ENCODE measurements at regions not wholly inside any gene's neighbourhood (a gene's known extent, or its start where the extent isn't known, plus 50 kb on each side); places are given as distances from the start of the nearest gene placed in this dataset.

DNA sequence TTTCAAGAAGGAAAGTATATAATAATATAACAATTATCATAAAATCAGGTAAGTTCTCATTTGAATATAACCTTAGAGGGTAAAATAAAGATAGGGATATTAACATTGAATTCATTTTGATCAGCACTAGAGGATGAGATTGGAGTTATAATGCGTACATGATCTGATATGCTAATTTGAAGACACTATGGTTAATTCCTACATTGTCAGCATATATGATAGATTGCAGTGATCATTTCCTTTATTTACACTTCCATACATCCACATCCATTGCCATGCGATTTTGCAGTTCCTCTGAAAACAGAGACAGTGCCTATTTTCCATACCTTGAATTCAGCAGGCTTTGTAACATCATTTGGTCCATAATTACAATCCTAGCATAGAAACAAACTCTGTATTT is 519.2 kb downstream of the CCDC85A start (continued):
- TF ChIP-seq SRF (IDR thresholded peaks at IDR 0.05; ENCODE audit: low read depth, low read length), result no peak

DNA sequence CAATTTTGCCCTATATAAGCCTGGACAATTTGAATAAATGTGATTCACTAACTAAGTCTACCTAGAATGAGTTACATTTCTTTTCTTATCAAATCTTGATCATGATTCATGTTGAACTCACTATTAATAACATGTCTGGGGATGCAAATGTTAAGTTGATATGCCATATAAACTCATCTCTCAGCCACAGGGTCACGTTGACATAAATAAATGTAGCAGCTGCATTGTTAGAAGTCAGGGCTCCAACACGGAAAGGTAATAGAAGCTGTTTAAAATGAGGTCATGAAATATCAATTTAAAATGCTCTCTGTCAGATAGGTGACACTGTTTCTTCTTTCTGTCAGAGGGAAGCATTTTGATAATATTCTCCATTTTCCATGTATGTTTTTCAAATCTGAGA is 521.9 kb downstream of the CCDC85A start:
- no peaks in the 10 kb centered on the region for H3K79me1 ChIP-seq (ENCODE audit: low read depth, low read length)
- no peak overlapping the region for H2BK15ac ChIP-seq (ENCODE audit: low read length)
- H3K4me2 ChIP-seq (ENCODE audit: insufficient read depth in 1 of 2, low read depth in 2 of 2, low read length in 2 of 2), result no peak overlapping the region
- 83% methylated on average over 2 of the region's 2 CpGs; no CpG with 5 or more reads in 1 of the 2 experiments for WGBS, 2 experiments (ENCODE audit: extremely low coverage in 1 of 2, insufficient coverage in 1 of 2, insufficient read length in 1 of 2, insufficient replicate concordance in 2 of 2, low coverage in 1 of 2, low lambda C conversion rate in 2 of 2, missing lambda C conversion rate in 1 of 2)
- H2BK12ac ChIP-seq (ENCODE audit: low read depth, low read length), result no peak overlapping the region
- H4K91ac ChIP-seq (replicated peaks; ENCODE audit: insufficient read length, low read length), result no peak overlapping the region
- H2AK5ac ChIP-seq (ENCODE audit: low read depth, low read length), result no peak overlapping the region
- no peak overlapping the region for H3K4ac ChIP-seq (replicated peaks; ENCODE audit: insufficient read length, low read depth, low read length)
- H2BK120ac ChIP-seq (replicated peaks; ENCODE audit: low read depth, low read length), result no peak overlapping the region
- no peak overlapping the region for H3K18ac ChIP-seq (ENCODE audit: extremely low read depth, low read length)
- H4K8ac ChIP-seq (ENCODE audit: extremely low read depth, insufficient read depth, low read length), result no peak overlapping the region
- ChIA-PET CTCF (ENCODE audit: partially characterized antibody) (interaction anchor here (2.0 kb wide), 1 partner anchor 14 kb away, joined by 5 read pairs; no protein-coding TSS in a partner anchor), POLR2A (ENCODE audit: partially characterized antibody) (no interaction called here)
- no peaks in the 10 kb centered on the region for H3K79me2 ChIP-seq (ENCODE audit: control insufficient read depth in 1 of 2, insufficient read depth in 2 of 2, low read length in 2 of 2)
- H3K4me1 ChIP-seq (replicated peaks in 1 of 4; ENCODE audit: control insufficient read depth in 3 of 4, insufficient read depth in 4 of 4, low read length in 3 of 4), result no peaks in the 10 kb centered on the region; a peak in 1 of 7 replicates
- H2BK5ac ChIP-seq (ENCODE audit: low read depth, low read length), result no peak overlapping the region
- no peak overlapping the region; a peak in 1 of 7 replicates for H3K9ac ChIP-seq (replicated peaks in 1 of 4; ENCODE audit: extremely low read depth in 1 of 4, low read depth in 3 of 4, low read length in 3 of 4)
- H3K9me3 ChIP-seq (ENCODE audit: insufficient read depth in 2 of 2, low read depth in 1 of 2, low read length in 1 of 2), result no peaks in the 10 kb centered on the region
- no peak for TF ChIP-seq BCL11A (IDR thresholded peaks at IDR 0.05; ENCODE audit: low read depth in 2 of 2, low read length in 2 of 2)
- no peak for TF ChIP-seq CTBP2 (IDR thresholded peaks at IDR 0.05; ENCODE audit: borderline replicate concordance, insufficient read depth, insufficient read length, low read length)
- TF ChIP-seq RNF2 (IDR thresholded peaks at IDR 0.05; ENCODE audit: borderline replicate concordance, low read depth, low read length, missing control alignments, poor library complexity, severe bottlenecking), result no peak
- no peaks in the 10 kb centered on the region for H3K23me2 ChIP-seq (ENCODE audit: low read depth, low read length)
- H3K36me3 ChIP-seq (ENCODE audit: control insufficient read depth in 2 of 4, insufficient read depth in 4 of 4, low read length in 3 of 4), result no peaks in the 10 kb centered on the region
- H4K20me1 ChIP-seq (replicated peaks in 1 of 2; ENCODE audit: control insufficient read depth in 1 of 2, insufficient read depth in 2 of 2, low read length in 2 of 2), result no peaks in the 10 kb centered on the region
- H2AFZ ChIP-seq (ENCODE audit: low read length), result no peak overlapping the region
- no peak overlapping the region for H3K27ac ChIP-seq (ENCODE audit: low read depth, low read length)
- no peak overlapping the region for H2BK20ac ChIP-seq (ENCODE audit: low read length)
- no peak overlapping the region for H3K23ac ChIP-seq (ENCODE audit: insufficient read length)
- FAIRE-seq (no peak), DNase-seq (ENCODE audit: low read depth in 1 of 2, low spot score in 2 of 2) (no peak)
- no peak overlapping the region for H4K5ac ChIP-seq (ENCODE audit: insufficient read length, low read depth, low read length)
- H3K27me3 ChIP-seq (replicated peaks in 1 of 4; ENCODE audit: control insufficient read depth in 3 of 4, extremely low read depth in 1 of 4, insufficient read depth in 3 of 4, low read length in 3 of 4), result no peaks in the 10 kb centered on the region
- no peak overlapping the region for H3K4me3 ChIP-seq (ENCODE audit: extremely low read depth in 1 of 4, insufficient read depth in 2 of 4, low read depth in 3 of 4, low read length in 4 of 4)
- H3K14ac ChIP-seq (ENCODE audit: insufficient read length), result no peak overlapping the region
- no peak overlapping the region for H3K56ac ChIP-seq (replicated peaks; ENCODE audit: insufficient read length, low read depth, low read length)

Data from H1 (cell line).